ENCODE measurements at regions not wholly inside any gene's neighbourhood (a gene's known extent, or its start where the extent isn't known, plus 50 kb on each side); places are given as distances from the start of the nearest gene placed in this dataset.

GRCh38 chr21:39016740-39017315 is 166.4 kb downstream of the PSMG1 start:
- Mint-ChIP-seq H3K4me1 (peaks cover 6 to 13% of the 10 kb centered on the region in 2 donors), H3K27ac (no peak overlapping the region), H3K9me3 (no peaks in the 10 kb centered on the region), H3K4me3 (no peak overlapping the region), H3K36me3 (no peaks in the 10 kb centered on the region), H3K27me3 (ENCODE audit: low read depth in 2 of 2) (no peaks in the 10 kb centered on the region)
- 29% methylated on average over 4 of the region's 4 CpGs for WGBS (ENCODE audit: insufficient coverage)
- ATAC-seq (peak in 2 of 3 donors; percentile 50 to 78), DNase-seq (no peak)
- no peaks in the 10 kb centered on the region for H3K27me3 ChIP-seq (ENCODE audit: control insufficient read depth, insufficient read depth, low read length)
- H3K36me3 ChIP-seq (ENCODE audit: control insufficient read depth, insufficient read depth, low read length), result no peaks in the 10 kb centered on the region
- H3K4me3 ChIP-seq (ENCODE audit: low read length), result no peak overlapping the region
- TF ChIP-seq, protein P1, sequence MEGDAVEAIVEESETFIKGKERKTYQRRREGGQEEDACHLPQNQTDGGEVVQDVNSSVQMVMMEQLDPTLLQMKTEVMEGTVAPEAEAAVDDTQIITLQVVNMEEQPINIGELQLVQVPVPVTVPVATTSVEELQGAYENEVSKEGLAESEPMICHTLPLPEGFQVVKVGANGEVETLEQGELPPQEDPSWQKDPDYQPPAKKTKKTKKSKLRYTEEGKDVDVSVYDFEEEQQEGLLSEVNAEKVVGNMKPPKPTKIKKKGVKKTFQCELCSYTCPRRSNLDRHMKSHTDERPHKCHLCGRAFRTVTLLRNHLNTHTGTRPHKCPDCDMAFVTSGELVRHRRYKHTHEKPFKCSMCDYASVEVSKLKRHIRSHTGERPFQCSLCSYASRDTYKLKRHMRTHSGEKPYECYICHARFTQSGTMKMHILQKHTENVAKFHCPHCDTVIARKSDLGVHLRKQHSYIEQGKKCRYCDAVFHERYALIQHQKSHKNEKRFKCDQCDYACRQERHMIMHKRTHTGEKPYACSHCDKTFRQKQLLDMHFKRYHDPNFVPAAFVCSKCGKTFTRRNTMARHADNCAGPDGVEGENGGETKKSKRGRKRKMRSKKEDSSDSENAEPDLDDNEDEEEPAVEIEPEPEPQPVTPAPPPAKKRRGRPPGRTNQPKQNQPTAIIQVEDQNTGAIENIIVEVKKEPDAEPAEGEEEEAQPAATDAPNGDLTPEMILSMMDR (IDR thresholded peaks at IDR 0.05), result no peak
- intact Hi-C loops (cut with micrococcal nuclease), result no loop called here
- peaks cover 13% of the 10 kb centered on the region for H3K4me1 ChIP-seq (ENCODE audit: control insufficient read depth, insufficient read depth, low read length)
- H3K27ac ChIP-seq (ENCODE audit: low read length), result no peak overlapping the region
- no peaks in the 10 kb centered on the region for H3K9me3 ChIP-seq (ENCODE audit: control insufficient read depth, insufficient read depth, low read length)

GRCh38 chr21:39014747-39015146 is 168.5 kb downstream of the PSMG1 start:
- no peaks in the 10 kb centered on the region for H3K27me3 Mint-ChIP-seq (ENCODE audit: low read depth in 2 of 2)

DNA sequence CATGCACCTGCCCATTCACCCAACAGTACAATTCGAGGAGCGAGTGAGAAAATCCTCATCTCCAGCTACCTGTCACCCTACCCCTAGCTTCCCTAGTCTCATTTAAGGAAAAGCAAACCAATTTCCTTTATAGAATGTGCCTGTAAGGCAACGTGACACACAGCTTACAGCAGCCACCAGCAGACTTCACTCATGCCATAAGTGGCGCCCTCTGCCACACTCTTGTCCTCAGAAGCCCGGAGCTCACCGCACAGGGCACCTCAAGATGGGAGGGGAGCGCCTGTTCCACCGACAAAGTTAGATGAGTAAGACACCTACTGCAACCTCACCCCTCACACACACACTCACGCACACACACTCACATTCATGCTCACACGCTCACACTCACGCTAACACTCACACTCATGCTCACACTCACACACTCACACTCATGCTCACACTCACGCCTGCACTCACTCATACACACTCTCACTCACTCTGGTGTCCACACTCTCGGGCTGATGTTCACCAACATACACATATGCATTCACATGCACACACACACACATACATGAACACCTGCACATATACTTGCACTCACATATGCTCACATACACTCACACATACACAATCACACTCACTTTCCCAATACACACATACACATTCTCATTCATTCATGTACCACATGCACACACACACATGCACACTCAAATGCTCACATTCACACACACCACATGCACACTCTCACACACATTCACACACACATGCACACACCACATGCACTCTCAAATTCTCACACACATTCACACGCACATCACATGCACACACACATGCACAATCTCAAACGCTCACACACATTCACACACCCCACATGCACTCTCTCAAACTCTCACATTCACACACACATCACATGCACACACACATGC is 170.7 kb downstream of the PSMG1 start:
- Mint-ChIP-seq H3K27ac (no peak overlapping the region), H3K9me3 (no peaks in the 10 kb centered on the region), H3K4me1 (peaks cover 0 to 10% of the 10 kb centered on the region in 2 donors), H3K4me3 (no peak overlapping the region), H3K27me3 (ENCODE audit: low read depth in 2 of 2) (no peaks in the 10 kb centered on the region), H3K36me3 (no peaks in the 10 kb centered on the region)
- no peaks in the 10 kb centered on the region for H3K36me3 ChIP-seq (ENCODE audit: control insufficient read depth, insufficient read depth, low read length)
- no peak for DNase-seq
- H3K27me3 ChIP-seq (ENCODE audit: control insufficient read depth, insufficient read depth, low read length), result no peaks in the 10 kb centered on the region
- H3K4me1 ChIP-seq (ENCODE audit: control insufficient read depth, insufficient read depth, low read length), result peaks cover 10% of the 10 kb centered on the region
- TF ChIP-seq, protein P1 (IDR thresholded peaks at IDR 0.05), result no peak
- WGBS (ENCODE audit: insufficient coverage), result 89% methylated on average over 15 of the region's 15 CpGs
- ATAC-seq, result peak in 1 of 3 donors; percentile 25
- H3K4me3 ChIP-seq (ENCODE audit: low read length), result no peak overlapping the region
- H3K9me3 ChIP-seq (ENCODE audit: control insufficient read depth, insufficient read depth, low read length), result no peaks in the 10 kb centered on the region
- no peak overlapping the region for H3K27ac ChIP-seq (ENCODE audit: low read length)
- intact Hi-C loops (cut with micrococcal nuclease), result no loop called here

More at GRCh38 chr21:39014747-39015146, 168.5 kb downstream of the PSMG1 start:
- intact Hi-C loops (cut with micrococcal nuclease), result no loop called here
- TF ChIP-seq, protein P1 (IDR thresholded peaks at IDR 0.05), result no peak
- ATAC-seq, result no peak
- 79% methylated on average over 9 of the region's 9 CpGs for WGBS (ENCODE audit: insufficient coverage)
- H3K9me3 Mint-ChIP-seq, result no peaks in the 10 kb centered on the region
- Histone ChIP-seq H3K4me3 (ENCODE audit: low read length) (no peak overlapping the region), H3K9me3 (ENCODE audit: control insufficient read depth, insufficient read depth, low read length) (no peaks in the 10 kb centered on the region), H3K4me1 (ENCODE audit: control insufficient read depth, insufficient read depth, low read length) (peaks cover 10% of the 10 kb centered on the region), H3K27me3 (ENCODE audit: control insufficient read depth, insufficient read depth, low read length) (no peaks in the 10 kb centered on the region), H3K27ac (ENCODE audit: low read length) (no peak overlapping the region), H3K36me3 (ENCODE audit: control insufficient read depth, insufficient read depth, low read length) (no peaks in the 10 kb centered on the region)
- no peak overlapping the region for H3K4me3 Mint-ChIP-seq
- H3K36me3 Mint-ChIP-seq, result no peaks in the 10 kb centered on the region
- H3K4me1 Mint-ChIP-seq, result peaks cover 0 to 10% of the 10 kb centered on the region in 2 donors
- DNase-seq, result no peak
- H3K27ac Mint-ChIP-seq, result no peak overlapping the region
